HG03558 (cell line): ENCODE measurements at regions not wholly inside any gene's neighbourhood (a gene's known extent, or its start where the extent isn't known, plus 50 kb on each side); places are given as distances from the start of the nearest gene placed in this dataset.

Source experiments
- ATAC-seq: cut with Tn5 transposase; IDR thresholded peaks from one replicate; pipeline ENCODE4 v1.9.1; 2021; ENCODE audit warnings: moderate number of reproducible peaks; ENCODE audit not compliant: unreplicated experiment; ENCODE audit errors: extremely low read depth

- no peak for ATAC-seq
These were observed 205.7 kb downstream of the UACA start for GRCh38 chr15:70557521-70558258.

GRCh38 chr15:70556779-70557178, 206.6 kb downstream of the UACA start:
- ATAC-seq, result no peak

- no peak for ATAC-seq
These were observed 207.1 kb downstream of the UACA start for GRCh38 chr15:70556151-70556741.

GRCh38 chr15:70555713-70556112, 207.6 kb downstream of the UACA start:
- no peak for ATAC-seq

- no peak for ATAC-seq
These were observed 215.4 kb downstream of the UACA start for GRCh38 chr15:70547846-70548487.

GRCh38 chr15:70545526-70545925, 217.8 kb downstream of the UACA start:
- ATAC-seq, result no peak

- no peak for ATAC-seq
These were observed 221.8 kb downstream of the UACA start for GRCh38 chr15:70541511-70541910.

- no peak for ATAC-seq
These were observed 223.3 kb downstream of the UACA start for GRCh38 chr15:70539912-70540530.

GRCh38 chr15:70539409-70539808, 223.9 kb downstream of the UACA start:
- no peak for ATAC-seq

GRCh38 chr15:70538278-70538677, 225.1 kb downstream of the UACA start:
- no peak for ATAC-seq

- no peak for ATAC-seq
These were observed 227.4 kb downstream of the UACA start for GRCh38 chr15:70535955-70536338.

GRCh38 chr15:70535071-70535954, 228.0 kb downstream of the UACA start:
- ATAC-seq, result no peak

GRCh38 chr15:70533931-70534742, 229.2 kb downstream of the UACA start:
- no peak for ATAC-seq

GRCh38 chr15:70532531-70533186, 230.7 kb downstream of the UACA start:
- no peak for ATAC-seq

GRCh38 chr15:70531576-70531975, 231.8 kb downstream of the UACA start:
- no peak for ATAC-seq

- no peak for ATAC-seq
These were observed 232.5 kb downstream of the UACA start for GRCh38 chr15:70530906-70531305.

- ATAC-seq, result no peak
These were observed 232.9 kb downstream of the UACA start for GRCh38 chr15:70530503-70530902.

GRCh38 chr15:70530017-70530499, 233.3 kb downstream of the UACA start:
- no peak for ATAC-seq

- no peak for ATAC-seq
These were observed 234.5 kb downstream of the UACA start for GRCh38 chr15:70528816-70529215.
